ENCODE measurements at regions not wholly inside any gene's neighbourhood (a gene's known extent, or its start where the extent isn't known, plus 50 kb on each side); places are given as distances from the start of the nearest gene placed in this dataset.

DNA sequence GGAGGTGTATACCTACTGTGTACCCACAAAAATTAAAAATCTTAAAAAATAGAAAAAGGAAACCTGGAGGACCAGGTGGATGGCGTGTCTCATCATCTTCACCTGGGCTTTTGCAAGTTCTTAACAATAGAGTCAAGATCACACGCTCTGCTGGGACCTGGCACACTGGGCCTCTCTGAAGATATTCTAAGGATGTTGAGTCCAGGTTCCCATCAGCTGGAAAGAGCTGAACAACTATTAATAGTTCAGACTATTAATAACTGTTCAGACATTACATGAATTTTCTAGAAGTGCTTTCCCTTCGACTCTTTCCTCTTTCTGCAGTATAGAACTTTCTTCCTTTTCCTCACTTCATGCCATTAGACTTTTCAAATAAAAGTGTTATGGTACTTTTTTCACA is 320.2 kb upstream of the IL12A start:
- ATAC-seq, result no peak
- no peak for TF ChIP-seq CSDC2 (CRISPR knock-in tag; IDR thresholded peaks at IDR 0.05)
- TF ChIP-seq ZNF8 (CRISPR knock-in tag; IDR thresholded peaks at IDR 0.05), result no peak
- TF ChIP-seq ESRRG (CRISPR knock-in tag; IDR thresholded peaks at IDR 0.05), result no peak
- no peak for TF ChIP-seq ZFP30 (CRISPR knock-in tag; IDR thresholded peaks at IDR 0.05)
- no peak for TF ChIP-seq RARB (CRISPR knock-in tag; IDR thresholded peaks at IDR 0.05)
- TF ChIP-seq TOX (CRISPR knock-in tag; IDR thresholded peaks at IDR 0.05; ENCODE audit: borderline replicate concordance), result no peak
- no peak for TF ChIP-seq GLIS3 (CRISPR knock-in tag; IDR thresholded peaks at IDR 0.05)
- TF ChIP-seq, protein P1, sequence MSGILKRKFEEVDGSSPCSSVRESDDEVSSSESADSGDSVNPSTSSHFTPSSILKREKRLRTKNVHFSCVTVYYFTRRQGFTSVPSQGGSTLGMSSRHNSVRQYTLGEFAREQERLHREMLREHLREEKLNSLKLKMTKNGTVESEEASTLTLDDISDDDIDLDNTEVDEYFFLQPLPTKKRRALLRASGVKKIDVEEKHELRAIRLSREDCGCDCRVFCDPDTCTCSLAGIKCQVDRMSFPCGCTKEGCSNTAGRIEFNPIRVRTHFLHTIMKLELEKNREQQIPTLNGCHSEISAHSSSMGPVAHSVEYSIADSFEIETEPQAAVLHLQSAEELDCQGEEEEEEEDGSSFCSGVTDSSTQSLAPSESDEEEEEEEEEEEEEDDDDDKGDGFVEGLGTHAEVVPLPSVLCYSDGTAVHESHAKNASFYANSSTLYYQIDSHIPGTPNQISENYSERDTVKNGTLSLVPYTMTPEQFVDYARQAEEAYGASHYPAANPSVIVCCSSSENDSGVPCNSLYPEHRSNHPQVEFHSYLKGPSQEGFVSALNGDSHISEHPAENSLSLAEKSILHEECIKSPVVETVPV (CRISPR knock-in tag; IDR thresholded peaks at IDR 0.05), result no peak
- TF ChIP-seq ZC3H10 (CRISPR knock-in tag; IDR thresholded peaks at IDR 0.05), result no peak
- TF ChIP-seq ZNF565 (CRISPR knock-in tag; conservative IDR thresholded peaks at IDR 0.05; ENCODE audit: low read depth), result no peak
- TF ChIP-seq ZFP3 (CRISPR knock-in tag; IDR thresholded peaks at IDR 0.05), result no peak
- TF ChIP-seq SNAI2 (CRISPR knock-in tag; IDR thresholded peaks at IDR 0.05), result no peak
- TF ChIP-seq, protein P2, sequence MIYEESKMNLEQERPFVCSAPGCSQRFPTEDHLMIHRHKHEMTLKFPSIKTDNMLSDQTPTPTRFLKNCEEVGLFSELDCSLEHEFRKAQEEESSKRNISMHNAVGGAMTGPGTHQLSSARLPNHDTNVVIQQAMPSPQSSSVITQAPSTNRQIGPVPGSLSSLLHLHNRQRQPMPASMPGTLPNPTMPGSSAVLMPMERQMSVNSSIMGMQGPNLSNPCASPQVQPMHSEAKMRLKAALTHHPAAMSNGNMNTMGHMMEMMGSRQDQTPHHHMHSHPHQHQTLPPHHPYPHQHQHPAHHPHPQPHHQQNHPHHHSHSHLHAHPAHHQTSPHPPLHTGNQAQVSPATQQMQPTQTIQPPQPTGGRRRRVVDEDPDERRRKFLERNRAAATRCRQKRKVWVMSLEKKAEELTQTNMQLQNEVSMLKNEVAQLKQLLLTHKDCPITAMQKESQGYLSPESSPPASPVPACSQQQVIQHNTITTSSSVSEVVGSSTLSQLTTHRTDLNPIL (CRISPR knock-in tag; IDR thresholded peaks at IDR 0.05; ENCODE audit: low read depth), result no peak
- TF ChIP-seq ZNF70 (CRISPR knock-in tag; IDR thresholded peaks at IDR 0.05), result no peak
- TF ChIP-seq, protein P3, sequence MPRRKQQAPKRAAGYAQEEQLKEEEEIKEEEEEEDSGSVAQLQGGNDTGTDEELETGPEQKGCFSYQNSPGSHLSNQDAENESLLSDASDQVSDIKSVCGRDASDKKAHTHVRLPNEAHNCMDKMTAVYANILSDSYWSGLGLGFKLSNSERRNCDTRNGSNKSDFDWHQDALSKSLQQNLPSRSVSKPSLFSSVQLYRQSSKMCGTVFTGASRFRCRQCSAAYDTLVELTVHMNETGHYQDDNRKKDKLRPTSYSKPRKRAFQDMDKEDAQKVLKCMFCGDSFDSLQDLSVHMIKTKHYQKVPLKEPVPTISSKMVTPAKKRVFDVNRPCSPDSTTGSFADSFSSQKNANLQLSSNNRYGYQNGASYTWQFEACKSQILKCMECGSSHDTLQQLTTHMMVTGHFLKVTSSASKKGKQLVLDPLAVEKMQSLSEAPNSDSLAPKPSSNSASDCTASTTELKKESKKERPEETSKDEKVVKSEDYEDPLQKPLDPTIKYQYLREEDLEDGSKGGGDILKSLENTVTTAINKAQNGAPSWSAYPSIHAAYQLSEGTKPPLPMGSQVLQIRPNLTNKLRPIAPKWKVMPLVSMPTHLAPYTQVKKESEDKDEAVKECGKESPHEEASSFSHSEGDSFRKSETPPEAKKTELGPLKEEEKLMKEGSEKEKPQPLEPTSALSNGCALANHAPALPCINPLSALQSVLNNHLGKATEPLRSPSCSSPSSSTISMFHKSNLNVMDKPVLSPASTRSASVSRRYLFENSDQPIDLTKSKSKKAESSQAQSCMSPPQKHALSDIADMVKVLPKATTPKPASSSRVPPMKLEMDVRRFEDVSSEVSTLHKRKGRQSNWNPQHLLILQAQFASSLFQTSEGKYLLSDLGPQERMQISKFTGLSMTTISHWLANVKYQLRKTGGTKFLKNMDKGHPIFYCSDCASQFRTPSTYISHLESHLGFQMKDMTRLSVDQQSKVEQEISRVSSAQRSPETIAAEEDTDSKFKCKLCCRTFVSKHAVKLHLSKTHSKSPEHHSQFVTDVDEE (CRISPR knock-in tag; IDR thresholded peaks at IDR 0.05), result no peak
- TF ChIP-seq TCF4 (CRISPR knock-in tag; IDR thresholded peaks at IDR 0.05; ENCODE audit: borderline replicate concordance), result no peak
- TF ChIP-seq ISL1 (CRISPR knock-in tag; IDR thresholded peaks at IDR 0.05), result no peak
- no peak for TF ChIP-seq ARNTL (CRISPR knock-in tag; IDR thresholded peaks at IDR 0.05; ENCODE audit: borderline replicate concordance, low read depth)
- TF ChIP-seq PPARA (CRISPR knock-in tag; IDR thresholded peaks at IDR 0.05; ENCODE audit: borderline replicate concordance), result no peak
- no peak for TF ChIP-seq OSR1 (CRISPR knock-in tag; IDR thresholded peaks at IDR 0.05)

DNA sequence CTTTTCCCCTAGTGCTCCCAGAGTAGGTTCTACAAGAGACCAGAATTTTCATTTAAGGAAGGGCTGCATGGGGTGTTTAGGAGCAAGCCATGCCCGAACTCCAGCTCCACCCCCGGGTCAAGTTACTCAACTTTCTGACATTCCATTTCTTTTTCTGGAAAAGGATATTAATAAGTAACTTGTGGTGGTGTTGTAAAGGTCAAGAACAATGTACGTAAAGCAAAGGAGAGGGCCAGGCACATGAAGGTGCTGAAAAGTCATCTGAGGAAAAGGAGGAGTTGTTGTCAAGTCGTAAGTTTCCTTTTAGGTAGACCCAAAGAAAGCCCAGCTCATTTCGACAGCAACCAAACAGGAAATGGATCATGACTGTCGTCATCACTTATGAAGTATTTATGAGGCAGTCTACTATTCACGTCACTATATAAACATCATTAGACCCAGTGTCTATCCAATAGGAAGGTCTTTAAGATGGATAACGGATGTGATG is 319.6 kb upstream of the IL12A start:
- ATAC-seq, result no peak
- TF ChIP-seq, protein P1 (CRISPR knock-in tag; IDR thresholded peaks at IDR 0.05), result no peak
- no peak for TF ChIP-seq ZFP30 (CRISPR knock-in tag; IDR thresholded peaks at IDR 0.05)
- TF ChIP-seq, protein P4, sequence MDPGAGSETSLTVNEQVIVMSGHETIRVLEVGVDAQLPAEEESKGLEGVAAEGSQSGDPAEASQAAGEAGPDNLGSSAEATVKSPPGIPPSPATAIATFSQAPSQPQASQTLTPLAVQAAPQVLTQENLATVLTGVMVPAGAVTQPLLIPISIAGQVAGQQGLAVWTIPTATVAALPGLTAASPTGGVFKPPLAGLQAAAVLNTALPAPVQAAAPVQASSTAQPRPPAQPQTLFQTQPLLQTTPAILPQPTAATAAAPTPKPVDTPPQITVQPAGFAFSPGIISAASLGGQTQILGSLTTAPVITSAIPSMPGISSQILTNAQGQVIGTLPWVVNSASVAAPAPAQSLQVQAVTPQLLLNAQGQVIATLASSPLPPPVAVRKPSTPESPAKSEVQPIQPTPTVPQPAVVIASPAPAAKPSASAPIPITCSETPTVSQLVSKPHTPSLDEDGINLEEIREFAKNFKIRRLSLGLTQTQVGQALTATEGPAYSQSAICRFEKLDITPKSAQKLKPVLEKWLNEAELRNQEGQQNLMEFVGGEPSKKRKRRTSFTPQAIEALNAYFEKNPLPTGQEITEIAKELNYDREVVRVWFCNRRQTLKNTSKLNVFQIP (CRISPR knock-in tag; IDR thresholded peaks at IDR 0.05; ENCODE audit: borderline replicate concordance, low read depth), result no peak
- TF ChIP-seq, protein P5, sequence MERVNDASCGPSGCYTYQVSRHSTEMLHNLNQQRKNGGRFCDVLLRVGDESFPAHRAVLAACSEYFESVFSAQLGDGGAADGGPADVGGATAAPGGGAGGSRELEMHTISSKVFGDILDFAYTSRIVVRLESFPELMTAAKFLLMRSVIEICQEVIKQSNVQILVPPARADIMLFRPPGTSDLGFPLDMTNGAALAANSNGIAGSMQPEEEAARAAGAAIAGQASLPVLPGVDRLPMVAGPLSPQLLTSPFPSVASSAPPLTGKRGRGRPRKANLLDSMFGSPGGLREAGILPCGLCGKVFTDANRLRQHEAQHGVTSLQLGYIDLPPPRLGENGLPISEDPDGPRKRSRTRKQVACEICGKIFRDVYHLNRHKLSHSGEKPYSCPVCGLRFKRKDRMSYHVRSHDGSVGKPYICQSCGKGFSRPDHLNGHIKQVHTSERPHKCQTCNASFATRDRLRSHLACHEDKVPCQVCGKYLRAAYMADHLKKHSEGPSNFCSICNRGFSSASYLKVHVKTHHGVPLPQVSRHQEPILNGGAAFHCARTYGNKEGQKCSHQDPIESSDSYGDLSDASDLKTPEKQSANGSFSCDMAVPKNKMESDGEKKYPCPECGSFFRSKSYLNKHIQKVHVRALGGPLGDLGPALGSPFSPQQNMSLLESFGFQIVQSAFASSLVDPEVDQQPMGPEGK (CRISPR knock-in tag; IDR thresholded peaks at IDR 0.05; ENCODE audit: borderline replicate concordance), result no peak
- TF ChIP-seq, protein P2 (CRISPR knock-in tag; IDR thresholded peaks at IDR 0.05; ENCODE audit: low read depth), result no peak

All from SK-N-SH treated with all-trans-retinoic acid at 6 μM for 48 hours (cell line).